Progenitor cell of endocrine pancreas (in vitro differentiated cells): ENCODE measurements at regions not wholly inside any gene's neighbourhood (a gene's known extent, or its start where the extent isn't known, plus 50 kb on each side); places are given as distances from the start of the nearest gene placed in this dataset.

Experiments
- DNase-seq: peaks from one replicate; pipeline ENCODE4 v3.0.0; 2021; ENCODE audit warnings: low spot score; ENCODE audit not compliant: unreplicated experiment
- H3K27ac Mint-ChIP-seq: 2 replicates; pipeline ENCODE4 v1.8.0; 2021; ENCODE audit warnings: mild to moderate bottlenecking, moderate library complexity, mixed read lengths
- H3K27me3 Mint-ChIP-seq: 2 replicates; pipeline ENCODE4 v1.8.0; 2021; ENCODE audit warnings: mixed read lengths
- H3K36me3 Mint-ChIP-seq: 2 replicates; pipeline ENCODE4 v1.8.0; 2022; ENCODE audit warnings: mixed read lengths; ENCODE audit not compliant: insufficient read depth
- H3K4me1 Mint-ChIP-seq: 2 replicates; pipeline ENCODE4 v1.8.0; 2021; ENCODE audit warnings: low read depth, mixed read lengths
- H3K4me3 Mint-ChIP-seq: 2 replicates; pipeline ENCODE4 v1.8.0; 2021; ENCODE audit warnings: low read depth, mild to moderate bottlenecking, moderate library complexity, mixed read lengths
- H3K9me3 Mint-ChIP-seq: 2 replicates; pipeline ENCODE4 v1.8.0; 2021; ENCODE audit warnings: low read depth, mixed read lengths
- TF ChIP-seq, protein P1 (sequence below): fragments of 200-600 bp; sonication (generic); IDR thresholded peaks from one replicate; pipeline ENCODE4 v1.5.0; 2021; ENCODE audit warnings: antibody characterized with exemption, mild to moderate bottlenecking; ENCODE audit not compliant: unreplicated experiment

DNA sequence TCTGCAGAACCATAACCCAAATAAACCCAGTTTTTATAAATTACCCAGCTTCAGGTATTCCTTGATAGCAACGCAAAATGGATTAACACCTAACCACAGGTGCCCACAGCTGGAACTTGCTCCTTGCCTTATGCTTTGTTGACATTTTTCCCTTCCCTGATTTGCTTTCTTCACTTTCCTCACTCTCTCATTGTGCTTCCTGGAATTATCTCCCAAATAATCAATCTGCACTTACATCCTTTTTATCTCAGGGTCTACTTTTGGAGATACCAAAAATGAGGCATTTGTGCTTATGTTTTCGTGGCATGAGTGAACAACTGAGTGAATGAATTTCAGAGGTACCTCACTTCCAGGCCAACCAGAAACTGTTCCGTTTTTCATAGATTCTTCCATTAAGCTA, 374.3 kb downstream of the DOK5 start:
- peaks cover 2% of the 10 kb centered on the region for H3K9me3 Mint-ChIP-seq
- no peaks in the 10 kb centered on the region for H3K36me3 Mint-ChIP-seq
- TF ChIP-seq, protein P1, sequence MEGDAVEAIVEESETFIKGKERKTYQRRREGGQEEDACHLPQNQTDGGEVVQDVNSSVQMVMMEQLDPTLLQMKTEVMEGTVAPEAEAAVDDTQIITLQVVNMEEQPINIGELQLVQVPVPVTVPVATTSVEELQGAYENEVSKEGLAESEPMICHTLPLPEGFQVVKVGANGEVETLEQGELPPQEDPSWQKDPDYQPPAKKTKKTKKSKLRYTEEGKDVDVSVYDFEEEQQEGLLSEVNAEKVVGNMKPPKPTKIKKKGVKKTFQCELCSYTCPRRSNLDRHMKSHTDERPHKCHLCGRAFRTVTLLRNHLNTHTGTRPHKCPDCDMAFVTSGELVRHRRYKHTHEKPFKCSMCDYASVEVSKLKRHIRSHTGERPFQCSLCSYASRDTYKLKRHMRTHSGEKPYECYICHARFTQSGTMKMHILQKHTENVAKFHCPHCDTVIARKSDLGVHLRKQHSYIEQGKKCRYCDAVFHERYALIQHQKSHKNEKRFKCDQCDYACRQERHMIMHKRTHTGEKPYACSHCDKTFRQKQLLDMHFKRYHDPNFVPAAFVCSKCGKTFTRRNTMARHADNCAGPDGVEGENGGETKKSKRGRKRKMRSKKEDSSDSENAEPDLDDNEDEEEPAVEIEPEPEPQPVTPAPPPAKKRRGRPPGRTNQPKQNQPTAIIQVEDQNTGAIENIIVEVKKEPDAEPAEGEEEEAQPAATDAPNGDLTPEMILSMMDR: no peak
- no peak overlapping the region for H3K27ac Mint-ChIP-seq
- no peak for DNase-seq
- no peak overlapping the region for H3K4me3 Mint-ChIP-seq
- no peaks in the 10 kb centered on the region for H3K4me1 Mint-ChIP-seq
- peaks cover 14% of the 10 kb centered on the region for H3K27me3 Mint-ChIP-seq

DNA sequence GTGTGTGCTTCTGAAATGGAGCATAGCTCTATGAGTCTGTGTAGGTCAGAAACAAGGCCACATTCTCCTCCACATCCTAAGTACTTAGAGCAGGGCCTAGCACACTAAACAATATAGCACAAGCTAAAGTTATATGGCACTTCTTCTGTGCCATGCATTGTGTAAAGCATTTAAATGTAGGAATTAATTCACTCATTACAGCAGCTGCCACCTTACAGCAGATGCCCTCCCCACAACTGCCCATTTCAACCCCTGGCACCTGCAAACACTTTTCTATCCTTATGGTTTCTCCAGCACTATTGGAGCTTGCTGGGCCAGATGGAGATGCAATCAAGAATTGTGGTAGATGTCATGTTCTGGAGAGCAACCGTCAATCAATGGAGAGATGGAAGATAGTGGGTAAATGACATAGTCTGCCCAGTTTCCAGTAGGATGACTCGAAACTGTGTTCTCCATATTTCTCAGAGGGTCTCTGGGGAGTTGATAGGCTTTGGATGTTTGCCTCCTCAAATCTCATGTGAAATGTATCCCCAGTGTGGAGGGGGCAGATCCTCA, 373.7 kb downstream of the DOK5 start:
- Mint-ChIP-seq H3K9me3 (peaks cover 2% of the 10 kb centered on the region), H3K4me1 (peaks cover 4% of the 10 kb centered on the region), H3K27ac (no peak overlapping the region), H3K4me3 (no peak overlapping the region), H3K27me3 (peaks cover 18% of the 10 kb centered on the region), H3K36me3 (no peaks in the 10 kb centered on the region)
- TF ChIP-seq, protein P1: no peak
- no peak for DNase-seq

DNA sequence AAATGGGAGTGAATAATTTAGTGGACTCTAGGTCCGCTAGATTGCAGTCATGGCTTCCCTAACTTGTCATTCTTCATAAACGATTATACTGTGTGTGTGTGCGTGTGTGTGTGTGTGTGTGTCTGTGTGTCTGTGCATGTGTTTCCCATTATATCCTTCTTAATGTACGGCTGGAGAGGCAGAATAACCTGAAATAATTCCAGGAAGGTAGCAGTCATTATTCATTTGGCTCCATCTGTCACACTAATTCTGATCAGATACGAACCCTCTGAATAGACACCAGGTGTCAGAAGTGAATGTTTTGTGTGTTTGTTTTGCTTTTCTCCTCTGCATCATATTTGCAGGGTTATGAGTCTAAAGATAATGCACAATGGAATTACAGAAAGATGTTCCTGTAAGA, 372.9 kb downstream of the DOK5 start:
- Mint-ChIP-seq H3K27me3 (peaks cover 18% of the 10 kb centered on the region), H3K4me1 (peaks cover 11% of the 10 kb centered on the region), H3K9me3 (peaks cover 2% of the 10 kb centered on the region), H3K27ac (no peak overlapping the region), H3K4me3 (no peak overlapping the region), H3K36me3 (no peaks in the 10 kb centered on the region)
- TF ChIP-seq, protein P1: no peak
- DNase-seq: no peak

DNA sequence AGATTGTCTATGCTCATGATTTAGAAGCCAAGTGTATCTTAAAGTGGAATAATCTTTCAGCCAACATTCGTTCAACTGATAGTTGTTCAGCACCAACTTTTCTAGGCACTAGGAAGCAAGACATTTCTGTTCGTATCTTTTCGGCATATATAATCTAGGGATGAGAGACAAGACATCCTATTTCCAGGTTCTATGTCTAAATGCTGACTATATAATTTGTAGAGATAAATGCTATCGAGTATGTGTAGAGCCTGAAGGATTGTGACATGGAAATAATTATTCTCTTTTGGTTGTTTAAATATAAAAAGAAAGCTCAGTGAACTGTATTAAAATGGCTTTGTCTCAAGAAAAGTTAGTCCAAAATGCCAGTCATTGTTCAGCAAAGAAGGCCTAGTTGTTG, 371.6 kb downstream of the DOK5 start:
- peaks cover 18% of the 10 kb centered on the region for H3K27me3 Mint-ChIP-seq
- peaks cover 2% of the 10 kb centered on the region for H3K9me3 Mint-ChIP-seq

DNA sequence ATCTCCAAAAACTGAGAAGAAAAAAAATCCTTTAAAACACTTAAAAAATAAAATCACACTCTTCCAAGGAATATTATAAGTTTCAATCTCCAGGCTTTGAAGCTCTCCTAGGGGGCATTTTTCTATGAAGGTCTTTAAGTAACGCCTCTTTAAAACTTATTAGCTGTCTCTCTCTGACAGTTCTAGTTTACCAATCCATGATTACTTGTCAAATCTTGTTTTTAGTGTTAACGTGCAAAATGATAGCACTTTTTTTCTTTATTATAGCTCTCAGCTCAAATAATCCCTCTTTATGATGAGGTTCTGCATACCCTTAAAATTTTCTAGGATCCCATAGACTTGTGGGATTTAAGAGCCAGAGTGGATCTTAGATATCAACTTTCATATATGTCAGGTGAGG, 369.0 kb downstream of the DOK5 start:
- Mint-ChIP-seq H3K27me3 (peaks cover 31% of the 10 kb centered on the region), H3K4me1 (peaks cover 12% of the 10 kb centered on the region), H3K4me3 (no peak overlapping the region), H3K27ac (no peak overlapping the region), H3K36me3 (no peaks in the 10 kb centered on the region), H3K9me3 (peaks cover 2% of the 10 kb centered on the region)
- TF ChIP-seq, protein P1: no peak
- DNase-seq: no peak

More for the DNA sequence above, 371.6 kb downstream of the DOK5 start:
- Mint-ChIP-seq H3K36me3 (no peaks in the 10 kb centered on the region), H3K4me1 (peaks cover 12% of the 10 kb centered on the region), H3K27ac (no peak overlapping the region), H3K4me3 (no peak overlapping the region)
- DNase-seq: no peak
- TF ChIP-seq, protein P1: no peak
